ENCODE measurements at regions not wholly inside any gene's neighbourhood (a gene's known extent, or its start where the extent isn't known, plus 50 kb on each side); places are given as distances from the start of the nearest gene placed in this dataset.
A peak's percentile ranks its signal among the peaks of the same experiment; 100 is the strongest.

DNA sequence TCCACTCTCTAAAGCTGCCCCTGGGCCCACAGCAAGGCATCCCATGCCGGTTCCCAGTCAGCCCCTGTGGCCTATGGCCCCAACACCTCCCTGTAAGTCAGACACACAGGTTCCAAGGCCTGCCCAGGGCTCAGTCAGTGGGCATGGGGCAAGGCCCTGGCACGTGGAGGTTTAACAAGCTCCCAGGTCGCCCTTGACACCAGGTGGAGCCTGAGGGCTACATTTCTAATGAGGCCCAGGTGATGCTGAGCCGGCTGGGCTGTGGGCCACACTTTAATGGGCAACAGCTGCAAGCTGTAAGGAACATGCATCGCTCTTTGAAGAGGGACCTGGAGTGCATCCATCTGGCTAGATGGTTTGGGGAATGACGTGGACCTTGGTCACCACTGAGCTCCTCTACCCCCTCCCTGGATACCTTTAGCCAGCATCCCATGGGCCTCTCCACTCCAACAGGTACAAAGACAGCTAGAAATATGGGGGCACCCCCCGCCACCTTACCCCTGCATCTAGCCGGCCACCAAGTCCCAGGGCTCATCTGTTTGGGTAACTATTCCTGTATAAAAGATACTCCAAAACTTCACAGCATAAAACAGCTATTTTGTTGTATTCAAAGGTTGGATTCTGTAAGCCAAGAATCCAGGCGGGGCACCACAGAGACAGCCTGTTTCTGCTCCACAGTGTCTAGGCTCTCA lies 122.5 kb downstream of the OAT start:
- H3K79me2 ChIP-seq (ENCODE audit: control insufficient read depth, insufficient read depth, low read length, poor library complexity), result no peaks in the 10 kb centered on the region
- H4K91ac ChIP-seq (ENCODE audit: low read depth, low read length), result no peak overlapping the region
- H3K4me3 ChIP-seq (ENCODE audit: low read depth, low read length), result no peak overlapping the region
- no peak overlapping the region for H2BK120ac ChIP-seq (ENCODE audit: insufficient read depth, low read length, poor library complexity)
- no peak overlapping the region for H3K14ac ChIP-seq (ENCODE audit: low read length)
- no peak overlapping the region for H3K27ac ChIP-seq (ENCODE audit: low read depth, low read length)
- H4K12ac ChIP-seq (ENCODE audit: low read depth, low read length), result no peak overlapping the region
- DNase-seq, result peak in 1 of 2 donors; percentile 8
- H2BK12ac ChIP-seq (ENCODE audit: low read length), result no peak overlapping the region
- no peaks in the 10 kb centered on the region for H3K36me3 ChIP-seq (ENCODE audit: control insufficient read depth in 1 of 2, insufficient read depth in 2 of 2, low read length in 2 of 2)
- H2AK5ac ChIP-seq (ENCODE audit: low read length), result no peak overlapping the region
- no peaks in the 10 kb centered on the region for H3K27me3 ChIP-seq (ENCODE audit: insufficient read depth, low read length)
- no peak overlapping the region for H3K4me2 ChIP-seq (ENCODE audit: low read length)
- WGBS (ENCODE audit: extremely low coverage, insufficient coverage, insufficient read length), result no CpG with 5 or more reads among the region's 9 CpGs
- peaks cover 20% of the 10 kb centered on the region for H3K9me3 ChIP-seq (ENCODE audit: insufficient read depth, low read depth, low read length)
- H2AFZ ChIP-seq (ENCODE audit: insufficient read depth, low read length, poor library complexity), result no peak overlapping the region
- H3K79me1 ChIP-seq (ENCODE audit: low read length), result no peaks in the 10 kb centered on the region
- H3K9ac ChIP-seq (ENCODE audit: low read length), result no peak overlapping the region
- H3K4ac ChIP-seq (ENCODE audit: low read depth, low read length), result no peak overlapping the region
- no peak overlapping the region for H2BK5ac ChIP-seq (ENCODE audit: low read depth, low read length, poor library complexity)
- H3K23ac ChIP-seq (ENCODE audit: low read length), result no peak overlapping the region
- H3K18ac ChIP-seq (ENCODE audit: low read length), result no peak overlapping the region
- H4K8ac ChIP-seq (ENCODE audit: low read depth, low read length), result no peak overlapping the region
- H3K4me1 ChIP-seq (ENCODE audit: control insufficient read depth in 1 of 2, insufficient read depth in 2 of 2, low read length in 2 of 2), result peaks cover 2 to 4% of the 10 kb centered on the region in 2 experiments

GRCh38 chr10:124294811-124295770 lies 123.6 kb downstream of the OAT start:
- no peaks in the 10 kb centered on the region for H3K79me1 ChIP-seq (ENCODE audit: low read length)
- no peaks in the 10 kb centered on the region for H3K79me2 ChIP-seq (ENCODE audit: control insufficient read depth, insufficient read depth, low read length, poor library complexity)
- no CpG with 5 or more reads among the region's 22 CpGs for WGBS (ENCODE audit: extremely low coverage, insufficient coverage, insufficient read length)
- DNase-seq, result peak; percentile 35 to 61
- no peak overlapping the region for H3K4me2 ChIP-seq (ENCODE audit: low read length)
- no peak overlapping the region for H2AK5ac ChIP-seq (ENCODE audit: low read length)
- no peak overlapping the region for H3K9ac ChIP-seq (ENCODE audit: low read length)
- no peak overlapping the region for H2BK5ac ChIP-seq (ENCODE audit: low read depth, low read length, poor library complexity)
- no peaks in the 10 kb centered on the region for H3K27me3 ChIP-seq (ENCODE audit: insufficient read depth, low read length)
- no peaks in the 10 kb centered on the region for H3K36me3 ChIP-seq (ENCODE audit: control insufficient read depth in 1 of 2, insufficient read depth in 2 of 2, low read length in 2 of 2)
- H2BK12ac ChIP-seq (ENCODE audit: low read length), result no peak overlapping the region
- H3K18ac ChIP-seq (ENCODE audit: low read length), result no peak overlapping the region
- peaks cover 2 to 6% of the 10 kb centered on the region in 2 experiments for H3K4me1 ChIP-seq (ENCODE audit: control insufficient read depth in 1 of 2, insufficient read depth in 2 of 2, low read length in 2 of 2)
- H3K23ac ChIP-seq (ENCODE audit: low read length), result no peak overlapping the region
- no peak overlapping the region for H2BK120ac ChIP-seq (ENCODE audit: insufficient read depth, low read length, poor library complexity)
- no peak overlapping the region for H2AFZ ChIP-seq (ENCODE audit: insufficient read depth, low read length, poor library complexity)
- no peak overlapping the region for H4K12ac ChIP-seq (ENCODE audit: low read depth, low read length)
- H3K4ac ChIP-seq (ENCODE audit: low read depth, low read length), result no peak overlapping the region
- no peak overlapping the region for H4K91ac ChIP-seq (ENCODE audit: low read depth, low read length)
- H4K8ac ChIP-seq (ENCODE audit: low read depth, low read length), result no peak overlapping the region
- no peak overlapping the region for H3K14ac ChIP-seq (ENCODE audit: low read length)
- no peak overlapping the region for H3K4me3 ChIP-seq (ENCODE audit: low read depth, low read length)
- H3K9me3 ChIP-seq (ENCODE audit: insufficient read depth, low read depth, low read length), result peaks cover 12% of the 10 kb centered on the region
- no peak overlapping the region for H3K27ac ChIP-seq (ENCODE audit: low read depth, low read length)

- no peak overlapping the region for H2AK5ac ChIP-seq (ENCODE audit: low read length)
- no peak overlapping the region for H2AFZ ChIP-seq (ENCODE audit: insufficient read depth, low read length, poor library complexity)
- no peak overlapping the region for H3K4me2 ChIP-seq (ENCODE audit: low read length)
- no peak for DNase-seq
- no peak overlapping the region for H4K12ac ChIP-seq (ENCODE audit: low read depth, low read length)
- H2BK120ac ChIP-seq (ENCODE audit: insufficient read depth, low read length, poor library complexity), result no peak overlapping the region
- WGBS (ENCODE audit: extremely low coverage, insufficient coverage, insufficient read length), result no CpG with 5 or more reads among the region's 22 CpGs
- H3K23ac ChIP-seq (ENCODE audit: low read length), result no peak overlapping the region
- H2BK12ac ChIP-seq (ENCODE audit: low read length), result no peak overlapping the region
- no peak overlapping the region for H3K4ac ChIP-seq (ENCODE audit: low read depth, low read length)
- H3K14ac ChIP-seq (ENCODE audit: low read length), result no peak overlapping the region
- H3K27ac ChIP-seq (ENCODE audit: low read depth, low read length), result no peak overlapping the region
- no peak overlapping the region for H3K4me3 ChIP-seq (ENCODE audit: low read depth, low read length)
- H3K27me3 ChIP-seq (ENCODE audit: insufficient read depth, low read length), result no peaks in the 10 kb centered on the region
- H3K9ac ChIP-seq (ENCODE audit: low read length), result no peak overlapping the region
- H3K9me3 ChIP-seq (ENCODE audit: insufficient read depth, low read depth, low read length), result peaks cover 1% of the 10 kb centered on the region
- H3K79me2 ChIP-seq (ENCODE audit: control insufficient read depth, insufficient read depth, low read length, poor library complexity), result no peaks in the 10 kb centered on the region
- no peak overlapping the region for H4K8ac ChIP-seq (ENCODE audit: low read depth, low read length)
- no peaks in the 10 kb centered on the region for H3K79me1 ChIP-seq (ENCODE audit: low read length)
- no peaks in the 10 kb centered on the region for H3K36me3 ChIP-seq (ENCODE audit: control insufficient read depth in 1 of 2, insufficient read depth in 2 of 2, low read length in 2 of 2)
- H4K91ac ChIP-seq (ENCODE audit: low read depth, low read length), result no peak overlapping the region
- peaks cover 2 to 6% of the 10 kb centered on the region in 2 experiments for H3K4me1 ChIP-seq (ENCODE audit: control insufficient read depth in 1 of 2, insufficient read depth in 2 of 2, low read length in 2 of 2)
- H3K18ac ChIP-seq (ENCODE audit: low read length), result no peak overlapping the region
- H2BK5ac ChIP-seq (ENCODE audit: low read depth, low read length, poor library complexity), result no peak overlapping the region
Measured at GRCh38 chr10:124293616-124294449, 124.9 kb downstream of the OAT start.

- no peak overlapping the region for H2AK5ac ChIP-seq (ENCODE audit: low read length)
- DNase-seq, result no peak
- H2BK5ac ChIP-seq (ENCODE audit: low read depth, low read length, poor library complexity), result no peak overlapping the region
- no peaks in the 10 kb centered on the region for H3K9me3 ChIP-seq (ENCODE audit: insufficient read depth, low read depth, low read length)
- no peak overlapping the region for H3K9ac ChIP-seq (ENCODE audit: low read length)
- no peak overlapping the region for H3K23ac ChIP-seq (ENCODE audit: low read length)
- H3K14ac ChIP-seq (ENCODE audit: low read length), result no peak overlapping the region
- H3K27ac ChIP-seq (ENCODE audit: low read depth, low read length), result no peak overlapping the region
- H4K91ac ChIP-seq (ENCODE audit: low read depth, low read length), result no peak overlapping the region
- H4K12ac ChIP-seq (ENCODE audit: low read depth, low read length), result no peak overlapping the region
- no peak overlapping the region for H2BK120ac ChIP-seq (ENCODE audit: insufficient read depth, low read length, poor library complexity)
- no peak overlapping the region for H3K18ac ChIP-seq (ENCODE audit: low read length)
- no peaks in the 10 kb centered on the region for H3K79me2 ChIP-seq (ENCODE audit: control insufficient read depth, insufficient read depth, low read length, poor library complexity)
- no peak overlapping the region for H4K8ac ChIP-seq (ENCODE audit: low read depth, low read length)
- no peaks in the 10 kb centered on the region for H3K79me1 ChIP-seq (ENCODE audit: low read length)
- WGBS (ENCODE audit: extremely low coverage, insufficient coverage, insufficient read length), result no CpG with 5 or more reads among the region's 17 CpGs
- H3K4me3 ChIP-seq (ENCODE audit: low read depth, low read length), result no peak overlapping the region
- H3K4me2 ChIP-seq (ENCODE audit: low read length), result no peak overlapping the region
- H3K27me3 ChIP-seq (ENCODE audit: insufficient read depth, low read length), result no peaks in the 10 kb centered on the region
- H3K36me3 ChIP-seq (ENCODE audit: control insufficient read depth in 1 of 2, insufficient read depth in 2 of 2, low read length in 2 of 2), result no peaks in the 10 kb centered on the region
- H3K4ac ChIP-seq (ENCODE audit: low read depth, low read length), result no peak overlapping the region
- peaks cover 2 to 6% of the 10 kb centered on the region in 2 experiments for H3K4me1 ChIP-seq (ENCODE audit: control insufficient read depth in 1 of 2, insufficient read depth in 2 of 2, low read length in 2 of 2)
- no peak overlapping the region for H2AFZ ChIP-seq (ENCODE audit: insufficient read depth, low read length, poor library complexity)
- no peak overlapping the region for H2BK12ac ChIP-seq (ENCODE audit: low read length)
Measured at GRCh38 chr10:124292911-124293615, 125.7 kb downstream of the OAT start.
